Testis (tissue), 2 donors: ENCODE measurements at regions not wholly inside any gene's neighbourhood (a gene's known extent, or its start where the extent isn't known, plus 50 kb on each side); places are given as distances from the start of the nearest gene placed in this dataset.
A peak's percentile ranks its signal among the peaks of the same experiment; 100 is the strongest.

Source experiments
- DNase-seq: peaks from one replicate; pipeline ENCODE4 v3.0.0-alpha.2; 2019
- H3K27ac ChIP-seq, 2 donors: fragments of 200-600 bp; sonication (generic); one replicate each; pipeline ENCODE4 v1.5.1; 2019
- H3K27me3 ChIP-seq: fragments of 200-600 bp; sonication (generic); one replicate; pipeline ENCODE4 v1.5.1; 2019
- H3K36me3 ChIP-seq: fragments of 200-600 bp; sonication (generic); one replicate; pipeline ENCODE4 v1.5.1; 2017; ENCODE audit warnings: low read depth; ENCODE audit errors: missing control alignments
- H3K4me1 ChIP-seq: fragments of 200-600 bp; sonication (generic); one replicate; pipeline ENCODE4 v1.5.1; 2019
- H3K4me3 ChIP-seq, 2 donors: fragments of 200-600 bp; sonication (generic); one replicate each; pipeline ENCODE4 v1.5.1; 2017 to 2019
- H3K9me3 ChIP-seq: fragments of 200-600 bp; sonication (generic); one replicate; pipeline ENCODE4 v1.5.1; 2017
- POLR2A ChIP-seq: fragments of 450-650 bp; IDR thresholded peaks from one replicate; pipeline ENCODE4 v1.6.1; 2017; ENCODE audit warnings: antibody characterized with exemption, mild to moderate bottlenecking, moderate library complexity
- WGBS, 2 donors: methylation state at CpG; one replicate each; pipeline ENCODE4 v1.1.5; 2018; 5-methylcytosine and 5-hydroxymethylcytosine counted together
- intact Hi-C: fragments of 100-400 bp; cut with DNase I; formaldehyde crosslinking; loops from one replicate; pipeline ENCODE4 v1.15.1; 2023; ENCODE audit warnings: low total_unique reads
- TF ChIP-seq, protein P1 (sequence below), 3 experiments: fragments of 450-650 bp in 2 of 3; fragments of 200-600 bp in 1 of 3; sonication (generic) in 1 of 3; IDR thresholded peaks; one replicate each; pipeline ENCODE4 v1.5.1; 2016 to 2019; ENCODE audit warnings: antibody characterized with exemption in 3 of 3, mild to moderate bottlenecking in 2 of 3, moderate library complexity in 1 of 3

DNA sequence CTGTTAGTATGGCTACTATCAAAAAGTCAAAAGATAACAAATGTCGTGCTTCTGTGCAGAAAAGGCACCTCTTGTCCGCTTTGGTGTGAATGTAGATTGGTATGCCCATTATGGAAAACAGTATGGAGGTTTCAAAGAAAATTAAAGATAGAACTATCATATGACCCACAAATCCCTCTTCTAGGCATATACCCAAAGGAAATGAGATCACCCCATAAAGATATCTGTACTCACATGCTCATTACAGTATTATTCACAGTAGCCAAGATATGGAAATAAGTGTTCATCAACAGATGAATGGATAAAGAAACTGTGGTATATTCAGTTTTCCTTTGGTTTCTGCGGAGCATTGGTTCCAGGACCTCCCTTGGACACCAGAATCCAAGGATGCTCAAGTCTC is 180.5 kb upstream of the PPP1R3A start:
- H3K9me3 ChIP-seq = no peaks in the 10 kb centered on the region
- no peaks in the 10 kb centered on the region for H3K27me3 ChIP-seq
- H3K4me1 ChIP-seq = no peaks in the 10 kb centered on the region
- H3K4me3 ChIP-seq = no peak overlapping the region
- intact Hi-C loops = no loop called here
- TF ChIP-seq, protein P1, sequence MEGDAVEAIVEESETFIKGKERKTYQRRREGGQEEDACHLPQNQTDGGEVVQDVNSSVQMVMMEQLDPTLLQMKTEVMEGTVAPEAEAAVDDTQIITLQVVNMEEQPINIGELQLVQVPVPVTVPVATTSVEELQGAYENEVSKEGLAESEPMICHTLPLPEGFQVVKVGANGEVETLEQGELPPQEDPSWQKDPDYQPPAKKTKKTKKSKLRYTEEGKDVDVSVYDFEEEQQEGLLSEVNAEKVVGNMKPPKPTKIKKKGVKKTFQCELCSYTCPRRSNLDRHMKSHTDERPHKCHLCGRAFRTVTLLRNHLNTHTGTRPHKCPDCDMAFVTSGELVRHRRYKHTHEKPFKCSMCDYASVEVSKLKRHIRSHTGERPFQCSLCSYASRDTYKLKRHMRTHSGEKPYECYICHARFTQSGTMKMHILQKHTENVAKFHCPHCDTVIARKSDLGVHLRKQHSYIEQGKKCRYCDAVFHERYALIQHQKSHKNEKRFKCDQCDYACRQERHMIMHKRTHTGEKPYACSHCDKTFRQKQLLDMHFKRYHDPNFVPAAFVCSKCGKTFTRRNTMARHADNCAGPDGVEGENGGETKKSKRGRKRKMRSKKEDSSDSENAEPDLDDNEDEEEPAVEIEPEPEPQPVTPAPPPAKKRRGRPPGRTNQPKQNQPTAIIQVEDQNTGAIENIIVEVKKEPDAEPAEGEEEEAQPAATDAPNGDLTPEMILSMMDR (IDR thresholded peaks at IDR 0.05) = no peak
- no peak for TF ChIP-seq POLR2A
- WGBS, 2 donors = 89 to 93% methylated on average over 3 of the region's 3 CpGs
- no peak for DNase-seq
- no peaks in the 10 kb centered on the region for H3K36me3 ChIP-seq
- no peak overlapping the region for H3K27ac ChIP-seq

- H3K9me3 ChIP-seq = no peaks in the 10 kb centered on the region
- no peak for DNase-seq
- peaks cover under 1% of the 10 kb centered on the region for H3K27me3 ChIP-seq
- no peak overlapping the region for H3K4me3 ChIP-seq
- H3K36me3 ChIP-seq = no peaks in the 10 kb centered on the region
- WGBS, 2 donors = 97 to 98% methylated on average over 4 of the region's 4 CpGs
- TF ChIP-seq POLR2A = no peak
- TF ChIP-seq, protein P1 (IDR thresholded peaks at IDR 0.05) = no peak
- intact Hi-C loops = no loop called here
- no peak overlapping the region for H3K27ac ChIP-seq
- H3K4me1 ChIP-seq = no peaks in the 10 kb centered on the region
Observed at GRCh38 chr7:114095885-114096284, 177.1 kb upstream of the PPP1R3A start.

- TF ChIP-seq, protein P1 (IDR thresholded peaks at IDR 0.05) = no peak
- no peak for TF ChIP-seq POLR2A
- Histone ChIP-seq H3K9me3 (no peaks in the 10 kb centered on the region), H3K4me3 (no peak overlapping the region), H3K4me1 (peaks cover 11% of the 10 kb centered on the region), H3K36me3 (no peaks in the 10 kb centered on the region), H3K27me3 (peaks cover 2% of the 10 kb centered on the region), H3K27ac (no peak overlapping the region)
- DNase-seq = no peak
- intact Hi-C loops = no loop called here
- 48% methylated on average over 2 of the region's 2 CpGs for WGBS, 2 donors
Observed at GRCh38 chr7:114088470-114088940, 169.7 kb upstream of the PPP1R3A start.

GRCh38 chr7:114087653-114088469 is 169.1 kb upstream of the PPP1R3A start:
- peak; percentile 24 for DNase-seq
- no peaks in the 10 kb centered on the region for H3K9me3 ChIP-seq
- H3K27ac ChIP-seq = no peak overlapping the region
- peaks cover 11% of the 10 kb centered on the region for H3K4me1 ChIP-seq
- H3K27me3 ChIP-seq = peaks cover 2% of the 10 kb centered on the region
- no peak for TF ChIP-seq POLR2A
- TF ChIP-seq, protein P1 (IDR thresholded peaks at IDR 0.05) = no peak
- WGBS, 2 donors = 17 to 25% methylated on average over 17 to 32 of the region's 32 CpGs
- H3K4me3 ChIP-seq = peak overlapping the region in 1 of 2 donors; percentile 21
- no peaks in the 10 kb centered on the region for H3K36me3 ChIP-seq
- intact Hi-C loops = no loop called here
